H9 (cell line): ENCODE measurements at regions not wholly inside any gene's neighbourhood (a gene's known extent, or its start where the extent isn't known, plus 50 kb on each side); places are given as distances from the start of the nearest gene placed in this dataset.
A peak's percentile ranks its signal among the peaks of the same experiment; 100 is the strongest.

Source experiments
- DNase-seq: peaks from one replicate; pipeline ENCODE4 v3.0.0-alpha.2; 2017
- H2AFZ ChIP-seq: one replicate; pipeline ENCODE4 v1.6.1; 2013; ENCODE audit warnings: mild to moderate bottlenecking, low read length, control low read depth, moderate library complexity
- H2AK5ac ChIP-seq: 2 replicates; pipeline ENCODE4 v1.6.1; 2013; ENCODE audit warnings: low read length, control low read depth, mixed read lengths; ENCODE audit not compliant: insufficient read length
- H2BK120ac ChIP-seq: one replicate; pipeline ENCODE4 v1.6.1; 2013; ENCODE audit warnings: low read depth, mild to moderate bottlenecking, low read length, control low read depth, inconsistent platforms; ENCODE audit not compliant: poor library complexity, severe bottlenecking
- H2BK12ac ChIP-seq: 2 replicates; pipeline ENCODE4 v1.6.1; 2013; ENCODE audit warnings: low read length, control low read depth, mixed read lengths, low read depth; ENCODE audit not compliant: insufficient read length
- H2BK15ac ChIP-seq: 2 replicates; pipeline ENCODE4 v1.6.1; 2013; ENCODE audit warnings: low read depth, low read length, control low read depth
- H2BK20ac ChIP-seq: one replicate; pipeline ENCODE4 v1.6.1; 2013; ENCODE audit warnings: low read depth, mild to moderate bottlenecking, low read length, control low read depth, inconsistent platforms; ENCODE audit not compliant: poor library complexity, severe bottlenecking
- H2BK5ac ChIP-seq: 2 replicates; pipeline ENCODE4 v1.6.1; 2013; ENCODE audit warnings: low read length, control low read depth, mixed read lengths; ENCODE audit not compliant: insufficient read length
- H3K14ac ChIP-seq: 2 replicates; pipeline ENCODE4 v1.6.1; 2013; ENCODE audit warnings: low read length, control low read depth; ENCODE audit not compliant: insufficient read depth
- H3K18ac ChIP-seq: 2 replicates; pipeline ENCODE4 v1.6.1; 2013; ENCODE audit warnings: low read depth, mild to moderate bottlenecking, mixed read lengths, low read length, control low read depth; ENCODE audit not compliant: insufficient read length
- H3K23ac ChIP-seq: 2 replicates; pipeline ENCODE4 v1.6.1; 2013; ENCODE audit warnings: low read length, control low read depth, mixed read lengths, low read depth; ENCODE audit not compliant: insufficient read length
- H3K23me2 ChIP-seq: 2 replicates; pipeline ENCODE4 v1.6.1; 2013; ENCODE audit warnings: low read depth, mild to moderate bottlenecking, mixed read lengths, low read length, control low read depth; ENCODE audit not compliant: insufficient read length, poor library complexity, severe bottlenecking
- H3K27ac ChIP-seq: 2 replicates; pipeline ENCODE4 v1.5.1; 2013; ENCODE audit warnings: low read length, control low read depth, mixed read lengths, low read depth; ENCODE audit not compliant: insufficient read length
- H3K27me3 ChIP-seq: 2 replicates; pipeline ENCODE4 v1.6.1; 2013; ENCODE audit warnings: low read length, control low read depth, inconsistent platforms; ENCODE audit not compliant: insufficient read depth
- H3K4ac ChIP-seq: 2 replicates; pipeline ENCODE4 v1.6.1; 2013; ENCODE audit warnings: low read depth, mild to moderate bottlenecking, control low read depth, inconsistent platforms, low read length, moderate library complexity
- H3K4me1 ChIP-seq: 2 replicates; pipeline ENCODE4 v1.6.1; 2013; ENCODE audit warnings: low read length, control low read depth, inconsistent platforms; ENCODE audit not compliant: insufficient read depth
- H3K4me2 ChIP-seq: 2 replicates; pipeline ENCODE4 v1.6.1; 2013; ENCODE audit warnings: low read length, control low read depth, mixed read lengths; ENCODE audit not compliant: insufficient read length, insufficient read depth
- H3K56ac ChIP-seq: 2 replicates; pipeline ENCODE4 v1.6.1; 2013; ENCODE audit warnings: low read depth, mild to moderate bottlenecking, mixed read lengths, low read length, control low read depth; ENCODE audit not compliant: insufficient read length
- H3K79me1 ChIP-seq: 2 replicates; pipeline ENCODE4 v1.6.1; 2013; ENCODE audit warnings: low read depth, mild to moderate bottlenecking, moderate library complexity, low read length, control low read depth, inconsistent platforms; ENCODE audit not compliant: insufficient read depth, poor library complexity, severe bottlenecking
- H3K79me2 ChIP-seq: 2 replicates; pipeline ENCODE4 v1.6.1; 2013; ENCODE audit warnings: low read length, control low read depth, inconsistent platforms; ENCODE audit not compliant: insufficient read depth
- H3K9ac ChIP-seq: 2 replicates; pipeline ENCODE4 v1.6.1; 2013; ENCODE audit warnings: low read length, control low read depth, mixed read lengths; ENCODE audit not compliant: insufficient read length; ENCODE audit errors: extremely low read depth
- H3K9me3 ChIP-seq: one replicate; pipeline ENCODE4 v1.6.1; 2013; ENCODE audit warnings: low read depth, low read length, inconsistent platforms; ENCODE audit not compliant: control insufficient read depth
- H3T11ph ChIP-seq: one replicate; pipeline ENCODE4 v1.6.1; 2013; ENCODE audit warnings: mild to moderate bottlenecking, low read length, control low read depth, inconsistent platforms
- H4K20me1 ChIP-seq: one replicate; pipeline ENCODE4 v1.6.1; 2013; ENCODE audit not compliant: control insufficient read depth, insufficient read length, insufficient read depth
- H4K5ac ChIP-seq: 2 replicates; pipeline ENCODE4 v1.6.1; 2013; ENCODE audit warnings: low read depth, mild to moderate bottlenecking, mixed read lengths, low read length, control low read depth; ENCODE audit not compliant: insufficient read length
- H4K8ac ChIP-seq: replicated peaks from 2 replicates; pipeline ENCODE4 v1.6.1; 2013; ENCODE audit warnings: low read length, control low read depth, mixed read lengths, low read depth; ENCODE audit not compliant: insufficient read length
- H4K91ac ChIP-seq: 2 replicates; pipeline ENCODE4 v1.6.1; 2013; ENCODE audit warnings: low read depth, mild to moderate bottlenecking, moderate library complexity, mixed read lengths, low read length, control low read depth; ENCODE audit not compliant: insufficient read length
- H3K27ac Mint-ChIP-seq, 3 experiments: 2 replicates in 2 of 3; 3 replicates in 1 of 3; pipeline ENCODE4 v1.8.0; 2020 to 2021; ENCODE audit warnings: mixed read lengths in 3 of 3, mild to moderate bottlenecking in 1 of 3, moderate library complexity in 1 of 3
- H3K27me3 Mint-ChIP-seq: 2 replicates; pipeline ENCODE4 v1.8.0; 2021; ENCODE audit warnings: low read depth, mild to moderate bottlenecking, moderate library complexity, mixed read lengths
- H3K36me3 Mint-ChIP-seq, 3 experiments: 2 replicates in 2 of 3; 3 replicates in 1 of 3; pipeline ENCODE4 v1.8.0; 2020 to 2021; ENCODE audit warnings: low read depth in 3 of 3, mixed read lengths in 3 of 3; ENCODE audit not compliant: insufficient read depth in 1 of 3
- H3K4me1 Mint-ChIP-seq, 2 experiments: 2 replicates each; pipeline ENCODE4 v1.8.0; 2020; ENCODE audit warnings: mixed read lengths in 2 of 2
- H3K4me3 Mint-ChIP-seq, 2 experiments: 2 replicates in 1 of 2; 3 replicates in 1 of 2; pipeline ENCODE4 v1.8.0; 2020 to 2021; ENCODE audit warnings: mild to moderate bottlenecking in 2 of 2, mixed read lengths in 2 of 2, moderate library complexity in 1 of 2
- H3K9me3 Mint-ChIP-seq, 2 experiments: 2 replicates in 1 of 2; 3 replicates in 1 of 2; pipeline ENCODE4 v1.8.0; 2020; ENCODE audit warnings: mild to moderate bottlenecking in 2 of 2, mixed read lengths in 2 of 2, moderate library complexity in 1 of 2
- WGBS: extraction: QIAGEN DNeasy Blood & Tissue Kit; methylation state at CpG from one replicate; pipeline ENCODE4 v1.1.7; 2013; ENCODE audit warnings: missing lambda C conversion rate, low lambda C conversion rate, mixed read lengths; ENCODE audit not compliant: insufficient read length; ENCODE audit errors: extremely low coverage; 5-methylcytosine and 5-hydroxymethylcytosine counted together
- TF ChIP-seq, protein P1 (sequence below): fragments of 200-600 bp; sonication (generic); conservative IDR thresholded peaks from 3 replicates; pipeline ENCODE4 v1.8.0; 2021; ENCODE audit warnings: antibody characterized with exemption, mild to moderate bottlenecking

DNA sequence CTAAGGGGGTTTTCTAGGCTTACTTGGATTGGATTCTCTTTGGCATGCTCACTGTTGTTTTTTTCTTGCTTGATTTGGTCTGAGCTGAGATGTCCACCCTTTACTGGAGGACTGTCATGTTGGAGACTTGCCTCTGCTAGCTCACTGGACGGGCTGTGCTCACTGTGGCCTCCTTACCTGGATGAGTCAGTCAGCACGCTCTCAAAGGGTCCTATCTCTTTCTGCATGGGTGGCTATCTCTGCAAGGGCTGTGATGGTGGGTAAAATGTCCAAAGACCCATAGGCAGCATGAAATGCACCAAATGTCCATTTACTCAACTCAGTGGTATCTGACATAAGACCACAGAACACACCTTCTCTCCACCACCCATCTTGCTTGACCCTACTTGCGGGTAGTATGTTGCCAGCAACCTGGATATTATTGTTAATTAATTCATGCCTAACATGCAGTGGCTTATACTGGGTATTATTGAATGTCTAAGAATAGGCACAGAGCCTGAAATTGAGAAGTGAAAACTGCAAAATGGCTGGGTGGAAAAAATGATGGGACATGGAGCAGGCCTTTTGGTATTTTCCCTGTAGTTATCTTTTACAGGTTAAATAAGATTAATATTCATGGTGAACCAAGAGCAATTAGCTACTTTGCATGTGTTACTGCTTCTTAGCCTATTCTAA lies 68.9 kb upstream of the TLE1 start:
- no peak overlapping the region for H3K56ac ChIP-seq
- no peak overlapping the region for H3K27ac ChIP-seq
- WGBS = no CpG with 5 or more reads among the region's 3 CpGs
- no peaks in the 10 kb centered on the region; the same call in 1 of the 2 replicates for H3K4me1 ChIP-seq
- no peak overlapping the region for H2BK15ac ChIP-seq
- no peak overlapping the region for H2AK5ac ChIP-seq
- no peak overlapping the region for H3K4me3 Mint-ChIP-seq
- no peak overlapping the region for H2BK5ac ChIP-seq
- no peak overlapping the region for H4K5ac ChIP-seq
- no peak overlapping the region for H3K18ac ChIP-seq
- H3K4me2 ChIP-seq = no peak overlapping the region
- no peak overlapping the region for H2BK20ac ChIP-seq
- H4K20me1 ChIP-seq = no peaks in the 10 kb centered on the region
- no peaks in the 10 kb centered on the region for H3K27me3 ChIP-seq
- H3K9ac ChIP-seq = no peak overlapping the region
- no peaks in the 10 kb centered on the region for H3K79me2 ChIP-seq
- no peaks in the 10 kb centered on the region for H3K9me3 Mint-ChIP-seq
- H3K23ac ChIP-seq = no peak overlapping the region
- TF ChIP-seq, protein P1, sequence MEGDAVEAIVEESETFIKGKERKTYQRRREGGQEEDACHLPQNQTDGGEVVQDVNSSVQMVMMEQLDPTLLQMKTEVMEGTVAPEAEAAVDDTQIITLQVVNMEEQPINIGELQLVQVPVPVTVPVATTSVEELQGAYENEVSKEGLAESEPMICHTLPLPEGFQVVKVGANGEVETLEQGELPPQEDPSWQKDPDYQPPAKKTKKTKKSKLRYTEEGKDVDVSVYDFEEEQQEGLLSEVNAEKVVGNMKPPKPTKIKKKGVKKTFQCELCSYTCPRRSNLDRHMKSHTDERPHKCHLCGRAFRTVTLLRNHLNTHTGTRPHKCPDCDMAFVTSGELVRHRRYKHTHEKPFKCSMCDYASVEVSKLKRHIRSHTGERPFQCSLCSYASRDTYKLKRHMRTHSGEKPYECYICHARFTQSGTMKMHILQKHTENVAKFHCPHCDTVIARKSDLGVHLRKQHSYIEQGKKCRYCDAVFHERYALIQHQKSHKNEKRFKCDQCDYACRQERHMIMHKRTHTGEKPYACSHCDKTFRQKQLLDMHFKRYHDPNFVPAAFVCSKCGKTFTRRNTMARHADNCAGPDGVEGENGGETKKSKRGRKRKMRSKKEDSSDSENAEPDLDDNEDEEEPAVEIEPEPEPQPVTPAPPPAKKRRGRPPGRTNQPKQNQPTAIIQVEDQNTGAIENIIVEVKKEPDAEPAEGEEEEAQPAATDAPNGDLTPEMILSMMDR = no peak
- no peaks in the 10 kb centered on the region for H3K9me3 ChIP-seq
- H3K4ac ChIP-seq = no peak overlapping the region
- no peak overlapping the region for H2AFZ ChIP-seq
- H4K8ac ChIP-seq = no peak overlapping the region
- no peak overlapping the region for H4K91ac ChIP-seq
- no peaks in the 10 kb centered on the region for H3K36me3 Mint-ChIP-seq
- H3K27ac Mint-ChIP-seq = peak overlapping the region in 1 of 3 experiments; percentile 26; a peak in 1 of 7 replicates
- no peak overlapping the region for H3K14ac ChIP-seq
- DNase-seq = no peak
- H3K23me2 ChIP-seq = no peaks in the 10 kb centered on the region
- no peaks in the 10 kb centered on the region; the same call in 1 of the 2 replicates for H3K27me3 Mint-ChIP-seq
- no peaks in the 10 kb centered on the region for H3K79me1 ChIP-seq
- H2BK120ac ChIP-seq = no peak overlapping the region
- no peak overlapping the region for H2BK12ac ChIP-seq
- H3K4me1 Mint-ChIP-seq = peaks cover 18 to 26% of the 10 kb centered on the region in 2 experiments
- no peak overlapping the region for H3T11ph ChIP-seq
